ENCODE measurements at regions not wholly inside any gene's neighbourhood (a gene's known extent, or its start where the extent isn't known, plus 50 kb on each side); places are given as distances from the start of the nearest gene placed in this dataset.

GRCh38 chr3:36298188-36298587, 82.1 kb upstream of the STAC start:
- no peak for DNase-seq

DNA sequence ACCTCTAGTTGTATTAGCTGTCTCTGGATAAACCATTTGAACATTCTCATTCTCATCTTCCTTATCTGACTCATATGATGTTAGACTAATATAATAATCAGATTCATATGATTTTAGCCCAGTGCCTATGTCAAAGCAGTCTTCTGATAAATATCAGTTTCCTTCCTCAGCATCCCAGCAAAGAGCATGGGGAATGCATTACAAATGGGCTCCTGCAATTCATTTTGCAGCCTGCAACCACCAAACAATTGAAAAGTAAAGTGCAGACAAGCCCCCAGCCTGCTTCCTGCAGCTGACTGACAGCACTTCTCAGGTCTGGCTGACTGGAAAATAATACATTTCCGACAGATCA, 78.2 kb upstream of the STAC start:
- no peak for DNase-seq

GRCh38 chr3:36302626-36303025, 77.7 kb upstream of the STAC start:
- DNase-seq: no peak

GRCh38 chr3:36303286-36303685, 77.0 kb upstream of the STAC start:
- no peak for DNase-seq

DNA sequence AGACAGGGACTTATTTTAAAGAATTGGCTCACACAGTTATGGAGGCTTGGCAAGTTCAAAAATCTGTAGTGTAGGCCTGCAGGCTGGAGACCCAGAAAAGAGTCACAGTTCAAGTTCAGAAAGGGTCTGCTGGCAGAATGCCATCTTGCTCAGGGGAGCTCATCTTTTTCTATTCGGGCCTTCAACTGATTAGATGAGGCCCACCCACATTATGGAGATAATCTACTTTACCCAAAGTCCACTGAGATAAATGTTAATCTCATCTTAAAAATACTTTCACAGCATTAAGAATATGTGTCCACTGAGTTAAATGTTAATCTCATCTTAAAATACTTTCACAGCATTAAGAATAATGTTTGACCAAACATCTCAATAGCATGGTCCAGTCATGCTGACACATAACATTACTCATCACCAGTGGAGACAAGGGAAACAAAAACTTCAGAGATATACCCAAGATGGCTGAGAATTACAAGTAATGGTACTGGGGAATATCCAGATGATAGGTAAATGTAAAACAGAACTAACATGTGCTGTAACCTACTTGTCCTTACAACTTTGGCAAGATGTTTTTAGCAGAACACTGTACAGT, 74.3 kb upstream of the STAC start:
- DNase-seq: no peak

GRCh38 chr3:36309092-36309491, 71.2 kb upstream of the STAC start:
- DNase-seq: no peak

DNA sequence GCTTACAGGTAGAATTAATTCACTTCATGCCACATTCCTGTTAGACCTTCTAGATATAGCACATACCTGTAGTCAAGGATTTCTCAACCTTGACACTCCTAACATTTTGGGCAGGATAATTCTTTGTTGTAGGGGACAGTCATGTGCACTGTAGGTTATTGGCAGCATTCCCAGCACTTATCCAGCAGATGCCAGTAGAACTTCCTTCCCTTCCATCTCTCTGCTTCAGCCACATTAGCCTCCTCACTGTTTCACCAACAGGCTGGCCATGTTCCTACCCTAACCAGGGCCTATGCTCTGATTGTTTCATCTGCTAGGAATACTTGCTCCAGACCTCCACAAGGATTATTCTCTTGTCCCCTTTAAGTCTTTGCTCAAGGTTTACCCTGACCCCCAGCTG, 68.0 kb upstream of the STAC start:
- DNase-seq: no peak

DNA sequence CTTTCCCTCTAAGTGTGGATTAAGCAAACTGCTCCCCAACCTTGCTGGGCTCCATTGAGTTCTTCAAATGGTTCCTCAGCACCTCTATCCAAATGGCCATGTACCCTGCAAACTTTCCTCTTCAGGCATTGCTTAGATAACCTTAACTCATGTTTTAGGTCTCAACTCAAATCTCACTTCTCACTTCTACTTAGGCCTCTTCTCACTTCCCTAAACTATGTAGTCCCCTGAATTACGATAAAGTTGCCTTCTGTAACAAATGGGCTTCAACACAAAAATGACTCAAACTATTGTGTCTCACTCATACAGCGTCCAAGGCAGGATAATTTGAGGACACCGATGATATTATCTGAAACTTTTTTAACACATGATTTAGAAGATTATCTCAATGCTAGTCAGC, 62.4 kb upstream of the STAC start:
- DNase-seq: no peak

- DNase-seq: no peak
Measured at GRCh38 chr3:36318621-36319200, 61.6 kb upstream of the STAC start.

DNA sequence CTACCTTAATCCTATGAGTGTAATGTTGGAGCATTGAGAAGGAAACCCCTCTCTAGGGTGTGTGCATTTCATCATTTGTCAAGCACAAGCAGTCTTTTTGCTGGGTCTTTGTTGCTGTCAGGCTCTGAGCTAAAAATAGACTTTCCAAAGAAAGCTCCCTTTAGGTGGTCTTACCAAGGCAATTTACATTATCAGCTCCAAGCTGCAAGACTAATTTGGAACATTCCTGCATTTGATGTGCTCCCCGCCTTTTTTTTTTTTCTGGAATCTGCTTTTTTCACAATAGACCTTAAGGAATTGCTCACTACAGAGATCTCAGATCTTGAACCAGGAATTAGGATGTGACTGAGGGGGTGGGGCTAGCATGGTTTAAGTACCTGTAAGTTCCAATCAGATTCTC, 60.6 kb upstream of the STAC start:
- no peak for DNase-seq

Measured in CD4-positive, alpha-beta T cell treated with Interleukin-4 for 1 hour (primary cell).